Fibroblast of gingiva (primary cell): ENCODE measurements at regions not wholly inside any gene's neighbourhood (a gene's known extent, or its start where the extent isn't known, plus 50 kb on each side); places are given as distances from the start of the nearest gene placed in this dataset.
A peak's percentile ranks its signal among the peaks of the same experiment; 100 is the strongest.

ENCODE experiments used
- DNase-seq: peaks from one replicate; pipeline ENCODE4 v3.0.0-alpha.2; 2011; ENCODE audit warnings: low read depth

- no peak for DNase-seq
Measured at GRCh38 chr12:90899456-90900182, 55.4 kb downstream of the CCER1 start.

GRCh38 chr12:90897986-90898385, 57.0 kb downstream of the CCER1 start:
- no peak for DNase-seq

GRCh38 chr12:90897316-90897715, 57.7 kb downstream of the CCER1 start:
- no peak for DNase-seq

DNA sequence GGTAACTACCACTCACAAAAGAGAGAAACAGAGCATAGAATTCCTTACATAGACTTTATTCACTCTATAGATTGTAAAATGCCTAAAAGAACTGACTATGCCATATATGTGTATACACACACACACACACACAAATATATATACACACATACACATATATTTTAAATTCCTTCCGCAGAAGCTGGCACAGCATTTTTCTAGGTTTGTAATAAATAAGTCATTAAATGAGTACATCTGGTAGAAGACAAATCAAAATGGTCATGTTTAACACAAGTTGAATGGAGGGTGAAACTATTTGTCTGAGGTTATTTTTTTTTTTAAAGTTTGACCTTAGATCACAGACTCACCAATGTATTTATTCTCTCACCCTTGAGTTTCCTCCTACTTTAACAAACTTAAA, 58.2 kb downstream of the CCER1 start:
- no peak for DNase-seq

DNA sequence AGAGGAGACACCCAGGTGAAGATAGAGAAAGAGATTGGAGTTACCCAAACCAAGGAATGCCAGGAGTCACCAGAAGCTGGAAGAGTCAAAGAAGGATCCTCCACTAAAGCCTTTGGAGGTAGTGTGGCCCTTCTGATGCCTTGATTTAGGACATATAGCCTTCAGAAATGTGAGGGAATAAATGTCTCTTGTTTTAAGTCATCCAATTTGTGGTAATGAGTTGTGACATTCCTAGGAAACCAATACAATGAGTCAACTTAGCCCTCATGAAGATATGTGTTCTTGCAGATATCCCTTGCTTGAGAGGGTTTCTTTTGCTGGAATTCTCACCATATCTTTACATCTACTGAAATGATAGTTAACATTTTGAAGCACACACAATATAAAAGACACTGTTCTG, 58.8 kb downstream of the CCER1 start:
- DNase-seq, result peak; percentile 45

GRCh38 chr12:90888316-90888715, 66.7 kb downstream of the CCER1 start:
- DNase-seq, result peak; percentile 27

DNA sequence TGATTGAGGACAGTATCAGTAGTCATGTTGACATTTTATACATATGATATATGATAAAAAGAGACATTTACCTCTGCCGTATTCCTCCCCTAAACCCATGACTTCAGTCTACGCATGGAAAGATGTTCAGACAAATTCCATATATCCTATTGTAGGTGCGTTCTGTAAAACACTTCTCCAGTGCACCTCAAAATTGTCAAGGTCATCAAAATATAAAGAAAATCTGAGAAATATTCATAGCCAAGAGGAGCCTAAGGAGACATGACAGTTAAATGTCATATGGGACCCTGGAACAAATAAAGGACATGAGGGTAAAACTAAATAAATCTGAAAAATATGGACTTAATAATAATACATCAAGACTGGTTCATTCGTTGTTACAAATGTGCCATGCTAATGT, 71.5 kb downstream of the CCER1 start:
- no peak for DNase-seq

DNA sequence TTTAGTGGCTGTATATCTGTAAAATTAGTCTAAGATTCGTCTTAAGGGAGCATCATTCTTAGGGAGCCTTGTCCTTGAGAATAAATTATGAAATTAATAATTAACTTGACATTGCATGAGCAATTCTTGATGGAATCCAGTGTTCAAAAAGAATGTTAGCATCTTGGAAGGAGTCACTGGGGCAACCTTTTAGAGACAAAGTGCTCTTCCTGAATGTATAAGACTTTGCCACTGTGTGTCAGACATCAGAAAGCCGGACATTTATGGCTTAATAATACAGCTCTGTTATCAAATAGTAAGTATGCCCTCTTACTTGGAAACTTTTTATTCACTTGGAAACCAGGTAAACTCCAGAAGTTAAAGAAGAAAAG, 83.3 kb downstream of the CCER1 start:
- DNase-seq, result no peak

- no peak for DNase-seq
Measured at GRCh38 chr12:90870971-90871725, 83.8 kb downstream of the CCER1 start.

- DNase-seq, result no peak
Measured at GRCh38 chr12:90868626-90869025, 86.3 kb downstream of the CCER1 start.

GRCh38 chr12:90859591-90859990, 95.4 kb downstream of the CCER1 start:
- no peak for DNase-seq

DNA sequence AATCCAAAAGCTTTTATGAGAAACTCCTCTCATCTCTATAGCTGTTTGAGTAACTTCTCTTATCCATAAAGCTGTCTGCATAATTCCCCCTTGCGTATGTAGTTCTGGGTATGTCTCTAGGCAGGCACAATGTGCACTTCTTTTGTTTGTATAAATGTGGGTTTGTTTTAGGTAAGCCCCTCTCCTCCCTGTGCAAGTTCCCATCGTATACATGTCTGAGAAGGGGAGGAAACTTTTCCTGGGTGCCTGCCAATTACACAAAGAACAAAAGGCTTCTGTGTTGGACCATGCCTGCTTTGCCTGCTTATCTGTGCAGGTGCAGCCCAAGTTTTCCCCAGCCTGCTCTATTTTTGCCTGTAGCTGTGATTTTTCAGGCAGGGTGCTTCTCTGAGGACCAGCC, 96.7 kb downstream of the CCER1 start:
- DNase-seq, result no peak

DNA sequence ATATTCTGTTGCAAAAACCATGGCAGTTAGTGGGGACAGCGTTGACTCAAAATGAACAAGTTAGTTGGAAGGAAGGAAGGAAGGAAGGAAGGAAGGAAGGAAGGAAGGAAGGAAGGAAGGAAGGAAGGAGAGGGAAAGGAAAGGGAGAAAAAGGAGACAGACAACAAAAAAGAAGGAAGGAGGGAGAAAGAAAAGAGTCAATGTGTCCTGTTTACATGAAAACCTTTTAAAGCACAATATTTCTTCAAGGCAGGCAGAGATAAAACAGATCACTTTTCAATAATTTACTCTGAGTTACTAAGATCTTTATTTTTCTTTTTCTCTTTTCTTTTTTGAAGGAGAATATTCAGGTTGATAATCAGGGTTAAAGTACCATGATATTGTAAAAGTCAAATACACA, 99.4 kb downstream of the CCER1 start:
- DNase-seq, result no peak

DNA sequence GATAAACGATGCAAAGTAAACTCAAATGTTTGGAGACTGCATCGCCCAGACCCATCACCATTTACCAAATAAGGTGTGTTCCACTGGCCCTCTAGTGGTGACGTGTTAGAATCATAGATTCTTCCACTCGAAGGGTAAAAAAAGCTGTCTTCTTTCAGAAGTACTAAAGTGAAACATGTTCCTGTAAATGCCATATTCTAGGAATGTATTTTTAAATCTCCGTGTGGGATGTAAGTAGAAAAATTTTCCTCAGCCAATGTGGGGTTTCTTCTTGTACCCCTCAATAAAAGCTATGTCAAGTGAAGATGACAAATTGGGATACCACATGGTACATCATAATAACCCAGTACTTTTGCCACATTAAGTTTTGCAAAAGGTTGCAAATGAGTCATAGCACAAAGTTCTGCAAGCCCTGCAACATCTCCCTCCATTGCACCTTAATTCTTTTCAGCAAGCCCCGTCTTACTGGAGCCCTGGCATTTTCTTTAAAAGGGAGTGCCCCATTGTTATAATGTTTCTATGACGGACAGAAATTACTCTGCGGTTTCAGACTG, 100.8 kb downstream of the CCER1 start:
- peak; percentile 53 for DNase-seq

DNA sequence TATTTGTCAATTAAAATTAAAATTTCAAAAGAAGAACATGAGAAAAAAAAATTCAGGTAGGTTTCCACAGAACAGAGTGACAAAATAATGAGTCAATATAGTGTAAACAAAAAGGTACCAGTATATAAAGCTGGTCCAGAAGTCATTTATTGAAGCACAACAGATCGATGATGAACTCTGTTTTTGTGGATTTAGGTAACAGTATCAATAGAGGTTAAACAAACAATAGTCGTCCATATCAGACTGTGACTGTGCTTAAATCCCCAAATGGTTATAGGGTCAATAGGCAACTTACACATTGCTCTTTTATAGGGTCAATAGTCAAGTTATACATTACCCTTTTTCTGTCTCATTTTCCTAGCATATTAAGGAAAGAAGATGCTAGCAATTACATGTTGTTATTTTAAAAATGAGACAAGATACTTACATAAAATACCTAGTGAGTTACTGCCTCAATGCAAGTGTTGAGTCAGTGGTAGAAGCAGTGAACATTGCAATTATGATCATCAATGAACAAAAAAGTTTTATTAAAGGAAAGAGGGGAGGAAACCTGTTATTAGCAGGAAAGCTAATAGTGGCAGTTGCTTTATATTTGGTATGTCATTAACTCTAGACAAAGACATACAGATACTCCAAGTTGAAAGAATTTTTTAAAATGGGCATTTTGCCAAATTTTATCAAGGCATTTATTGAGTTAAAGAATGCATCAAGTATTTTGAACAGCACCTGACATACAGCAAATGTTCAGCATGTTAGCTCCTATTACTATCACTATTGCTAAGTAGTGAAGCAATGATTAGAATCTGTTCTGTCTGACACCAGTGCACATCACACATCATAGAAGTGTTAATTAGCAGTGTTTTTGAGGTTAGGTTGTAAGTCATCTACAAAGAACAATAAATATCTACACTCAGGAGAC, 102.9 kb downstream of the CCER1 start:
- DNase-seq, result no peak

DNA sequence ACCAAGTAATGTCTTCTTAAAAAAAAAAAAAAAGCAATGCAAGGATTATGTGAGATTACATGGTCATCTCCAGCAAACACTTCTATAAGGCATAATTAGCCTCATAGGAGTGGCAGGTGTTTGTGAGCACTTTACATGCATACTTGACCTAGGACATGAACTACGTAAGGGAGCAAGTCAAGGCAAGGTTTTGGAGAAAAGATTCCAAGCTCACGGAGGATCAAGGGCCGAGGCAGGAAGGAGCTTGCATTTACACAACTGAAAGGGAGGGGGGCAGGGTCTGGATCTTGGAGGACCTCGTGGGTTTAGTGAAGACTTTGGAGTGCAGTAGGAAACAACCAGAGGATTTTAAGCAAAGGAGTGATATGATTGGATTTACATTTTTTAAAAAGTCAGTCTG, 112.5 kb downstream of the CCER1 start:
- no peak for DNase-seq

GRCh38 chr12:90841336-90841735, 113.6 kb downstream of the CCER1 start:
- DNase-seq, result no peak

DNA sequence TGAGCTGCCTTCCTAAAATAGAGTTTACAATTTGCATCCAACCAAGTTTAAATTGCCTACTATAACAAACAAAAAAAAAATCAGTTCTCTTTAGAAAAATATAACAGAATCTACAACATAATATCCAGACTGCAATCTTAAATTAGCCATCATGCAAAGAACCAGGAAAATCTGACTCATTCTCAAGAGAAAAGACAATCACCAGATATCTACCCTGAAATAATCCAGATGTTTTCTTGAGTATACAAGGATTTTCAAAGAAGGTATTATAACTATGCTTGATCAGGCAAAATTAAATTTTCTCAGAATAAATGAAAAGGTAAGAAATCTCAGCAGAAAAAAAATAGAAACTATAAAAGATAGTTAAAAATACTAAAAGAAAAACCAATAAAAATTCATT, 115.6 kb downstream of the CCER1 start:
- no peak for DNase-seq

- no peak for DNase-seq
Measured at GRCh38 chr12:90836689-90837088, 118.3 kb downstream of the CCER1 start.

- no peak for DNase-seq
Measured at GRCh38 chr12:90833228-90833627, 121.7 kb downstream of the CCER1 start.

GRCh38 chr12:90832427-90832826, 122.5 kb downstream of the CCER1 start:
- no peak for DNase-seq

- DNase-seq, result no peak
Measured at GRCh38 chr12:90831712-90832111, 123.3 kb downstream of the CCER1 start.
